ENCODE measurements at regions not wholly inside any gene's neighbourhood (a gene's known extent, or its start where the extent isn't known, plus 50 kb on each side); places are given as distances from the start of the nearest gene placed in this dataset.

DNA sequence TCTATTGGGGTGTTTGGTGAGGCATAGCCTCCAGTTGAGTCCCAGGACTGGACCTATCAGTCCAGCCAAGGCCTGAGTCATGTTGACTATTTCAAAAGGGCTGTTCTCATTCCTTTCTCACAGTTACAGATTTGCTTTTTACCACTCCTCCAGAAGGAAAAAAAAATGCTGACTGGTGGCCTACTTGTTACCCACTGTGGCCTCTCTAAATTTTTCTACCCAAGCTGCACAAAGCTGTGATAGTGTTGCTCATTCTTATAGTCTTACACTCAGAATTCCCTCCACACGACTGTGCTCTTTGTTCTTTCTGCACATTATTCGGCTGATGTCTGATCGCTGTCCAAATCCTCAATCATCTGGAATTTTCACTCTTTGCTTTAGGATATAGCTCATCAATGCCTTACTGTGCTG, 1142.2 kb downstream of the IGSF11 start:
- peak; percentile 77 for DNase-seq (ENCODE audit: low spot score)

DNA sequence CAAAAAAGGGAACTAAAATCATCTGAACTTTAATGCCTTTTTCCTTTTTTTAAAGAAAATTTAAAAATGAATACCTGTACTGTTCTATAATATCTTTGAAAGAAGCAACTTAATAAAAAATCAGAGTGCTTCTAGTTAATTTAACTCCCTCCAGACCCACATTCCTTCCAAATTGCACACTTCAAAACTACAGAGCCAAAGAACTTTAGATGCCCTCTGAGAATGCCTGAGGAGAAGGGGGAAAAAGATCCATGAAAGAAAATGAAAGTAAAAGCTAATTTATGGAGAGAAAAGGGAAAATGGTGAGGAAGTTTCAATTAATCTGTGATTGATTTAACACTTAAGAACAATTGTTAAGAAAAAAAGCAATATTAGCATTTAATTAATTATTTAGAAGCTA, 1141.6 kb downstream of the IGSF11 start:
- DNase-seq (ENCODE audit: low spot score), result peak; percentile 31

DNA sequence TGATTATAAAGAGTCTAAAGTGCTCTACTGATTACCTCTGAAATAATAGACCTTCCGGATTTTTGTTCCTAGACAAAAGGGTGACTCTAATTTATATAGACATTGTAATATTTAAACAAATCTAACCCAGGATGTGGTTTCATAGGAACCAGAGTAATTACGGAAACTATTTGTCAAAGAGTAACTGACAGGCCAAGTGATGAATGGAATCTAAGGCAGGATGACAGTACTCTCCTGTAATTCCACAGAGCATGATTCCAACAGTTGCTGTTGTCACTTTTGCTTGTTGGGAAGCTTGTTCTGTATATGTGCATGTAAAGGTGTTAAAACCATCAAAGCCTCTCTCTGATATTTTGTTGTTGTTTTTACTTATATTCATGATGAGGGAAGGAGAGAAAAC, 1141.0 kb downstream of the IGSF11 start:
- DNase-seq (ENCODE audit: low spot score), result no peak

DNA sequence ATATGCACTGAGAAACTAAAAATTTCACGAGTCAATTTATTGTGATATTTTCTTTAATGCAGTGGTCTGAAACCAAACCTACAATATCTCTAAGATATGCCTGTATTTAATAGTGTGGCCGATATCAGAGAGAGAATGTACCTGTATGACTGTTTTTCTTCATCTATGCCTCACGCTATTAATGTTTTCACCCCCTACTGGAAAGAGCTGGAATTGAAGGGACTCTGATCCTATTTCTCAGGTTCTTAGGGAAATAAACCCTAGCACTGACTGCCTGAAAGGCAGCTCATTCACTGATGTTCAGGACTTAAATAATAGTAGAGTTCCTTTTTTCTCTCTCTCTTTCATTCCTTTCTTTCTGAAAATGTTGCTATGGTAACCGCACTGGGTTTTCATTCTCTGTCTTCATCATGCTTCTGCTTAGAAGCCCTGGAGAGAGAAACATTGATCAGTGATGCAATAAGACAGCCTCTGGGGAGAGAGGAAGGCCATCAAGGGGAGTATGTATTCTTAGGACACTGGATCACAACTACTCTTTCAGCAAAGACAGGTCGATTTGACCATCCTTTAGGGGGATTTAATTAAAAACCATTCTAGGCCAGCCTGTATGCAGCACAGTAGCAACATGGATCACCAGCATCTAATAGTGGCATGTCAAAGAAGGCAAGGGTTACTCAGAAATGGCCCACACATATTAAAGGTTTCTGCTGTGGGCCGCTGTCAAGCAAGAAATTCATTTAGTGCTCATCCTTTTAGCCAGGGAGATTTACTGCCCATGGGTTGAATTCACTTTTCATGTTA, 1135.7 kb downstream of the IGSF11 start:
- no peak for DNase-seq (ENCODE audit: low spot score)

DNA sequence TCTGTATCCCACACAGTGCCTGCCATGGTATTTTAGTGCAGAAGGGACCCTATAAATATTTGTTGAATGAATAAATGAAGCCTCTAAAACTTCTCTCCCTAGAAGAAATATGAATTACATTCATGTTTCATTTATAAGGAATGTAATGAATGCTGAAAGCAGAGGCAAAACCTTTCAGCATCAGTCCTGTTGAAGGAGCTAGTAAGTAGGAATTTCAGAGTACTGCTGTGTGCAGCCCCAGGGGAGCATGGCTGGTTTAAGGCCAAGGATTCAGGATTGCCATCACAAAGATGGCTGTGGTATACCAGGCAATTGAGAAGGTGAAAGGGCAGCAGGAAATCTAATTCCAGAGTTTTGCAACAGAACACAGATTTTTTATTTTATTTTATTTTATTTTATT, 1131.4 kb downstream of the IGSF11 start:
- DNase-seq (ENCODE audit: low spot score), result peak; percentile 85

DNA sequence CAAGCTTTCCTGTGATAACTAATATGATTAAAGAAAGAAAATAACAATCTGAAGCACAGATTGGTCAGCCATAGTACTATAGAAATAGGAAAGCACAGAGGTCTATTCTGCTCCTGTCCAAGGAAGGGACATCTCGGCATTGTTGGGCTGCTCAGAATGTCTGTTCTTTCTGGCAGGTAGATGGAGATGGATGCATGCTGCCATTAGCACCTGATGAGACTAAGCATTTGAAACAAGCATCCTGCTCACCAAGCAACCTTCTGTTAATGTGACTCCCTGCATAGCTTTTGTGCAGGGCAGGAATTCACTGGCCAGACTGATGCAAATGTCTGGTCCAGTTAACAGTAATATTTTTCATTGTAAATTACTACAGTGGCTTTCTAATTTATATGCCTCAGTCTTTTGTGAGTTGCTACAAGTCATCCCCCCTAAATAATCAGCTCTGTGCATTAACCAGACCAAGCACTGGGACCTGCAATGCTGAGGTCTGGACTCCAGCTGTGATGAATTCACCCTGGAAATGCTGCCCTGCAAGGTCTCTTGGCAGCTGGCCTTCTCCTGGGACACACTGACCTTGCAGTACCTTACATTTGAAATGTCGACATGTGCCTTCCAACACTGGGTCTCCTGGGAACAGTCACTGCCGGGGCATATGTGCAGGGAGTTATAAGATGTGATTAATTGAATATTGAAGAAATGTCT, 1123.7 kb downstream of the IGSF11 start:
- DNase-seq (ENCODE audit: low spot score), result no peak

DNA sequence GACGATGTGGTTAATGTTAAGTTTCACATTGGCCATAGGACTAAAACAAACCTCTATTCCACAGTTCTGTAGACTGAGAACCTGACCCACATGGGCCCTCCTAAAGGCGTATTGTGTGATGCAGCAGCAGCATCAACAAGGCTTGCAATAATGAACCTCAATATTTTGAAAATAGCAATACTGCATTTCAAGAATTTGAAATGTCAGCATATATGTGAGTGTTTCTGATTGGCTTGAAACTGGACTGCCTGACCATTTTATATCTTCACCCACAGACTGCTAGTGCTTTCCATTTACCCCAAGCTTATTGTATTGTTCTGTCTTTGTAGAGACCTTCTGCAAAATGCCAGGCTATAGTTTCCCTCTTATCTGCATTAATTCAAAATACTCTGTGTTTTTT, 1122.3 kb downstream of the IGSF11 start:
- no peak for DNase-seq (ENCODE audit: low spot score)

DNA sequence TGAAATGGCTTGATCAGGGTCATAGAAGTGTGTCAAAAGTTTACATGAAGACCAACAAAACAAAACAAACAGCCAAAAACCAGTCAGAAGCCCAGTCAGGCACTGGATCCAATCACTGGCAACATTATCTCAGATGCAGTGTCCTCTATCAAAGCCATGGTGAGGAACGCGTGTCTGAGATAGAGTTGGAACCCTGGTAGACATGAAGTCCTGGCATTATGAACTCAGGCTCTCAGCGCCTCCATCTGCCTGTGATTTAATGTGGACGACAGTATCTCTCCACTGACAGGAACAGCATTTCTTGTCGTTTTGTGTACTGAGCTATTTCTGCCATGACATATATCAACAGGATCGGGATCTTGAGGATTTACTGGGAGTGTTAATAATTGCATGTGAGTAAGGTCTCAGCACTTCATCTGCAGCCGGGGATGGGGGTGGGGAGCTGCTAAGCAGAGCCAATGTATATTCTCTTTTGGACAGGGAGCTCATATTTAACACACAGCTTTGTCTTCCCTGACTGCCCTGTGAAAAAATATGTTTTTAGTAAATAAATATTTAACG, 1120.0 kb downstream of the IGSF11 start:
- no peak for DNase-seq (ENCODE audit: low spot score)

DNA sequence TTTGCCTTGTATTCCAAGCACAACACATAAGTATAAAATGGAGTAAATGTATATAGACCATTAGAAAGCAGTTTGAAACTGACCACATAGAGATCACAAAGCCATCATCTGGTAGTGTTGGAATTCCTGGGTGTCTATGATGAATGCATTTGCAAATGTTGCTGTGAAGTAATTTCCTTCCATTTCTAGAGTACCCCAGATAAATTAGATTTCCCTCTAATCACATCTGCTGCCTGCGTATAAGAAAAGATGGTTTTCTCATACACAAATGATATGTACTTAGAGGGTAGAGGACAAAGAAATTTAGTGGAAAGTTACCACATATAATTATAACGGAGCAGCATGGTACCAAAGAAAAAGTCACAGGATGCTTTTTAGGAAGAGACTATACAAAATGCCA, 1117.8 kb downstream of the IGSF11 start:
- no peak for DNase-seq (ENCODE audit: low spot score)

DNA sequence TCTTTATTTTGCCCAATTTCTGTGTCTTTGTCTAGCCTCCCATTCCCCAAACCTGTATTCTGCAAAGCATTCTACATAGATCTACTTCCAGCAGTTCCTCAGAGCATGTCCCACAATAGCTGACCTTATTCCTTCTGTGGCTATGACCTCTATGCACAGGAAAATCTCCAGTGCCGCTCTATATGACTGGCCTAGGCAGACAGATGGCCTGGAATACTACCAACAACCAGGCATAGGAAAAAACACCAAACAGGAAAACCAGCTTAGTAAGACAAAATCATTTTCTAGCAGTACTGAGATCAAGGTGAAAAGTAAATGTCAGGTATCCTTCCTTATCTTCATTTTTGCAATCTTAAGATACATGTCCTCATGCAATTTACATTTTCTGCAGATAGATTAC, 1115.0 kb downstream of the IGSF11 start:
- no peak for DNase-seq (ENCODE audit: low spot score)

DNA sequence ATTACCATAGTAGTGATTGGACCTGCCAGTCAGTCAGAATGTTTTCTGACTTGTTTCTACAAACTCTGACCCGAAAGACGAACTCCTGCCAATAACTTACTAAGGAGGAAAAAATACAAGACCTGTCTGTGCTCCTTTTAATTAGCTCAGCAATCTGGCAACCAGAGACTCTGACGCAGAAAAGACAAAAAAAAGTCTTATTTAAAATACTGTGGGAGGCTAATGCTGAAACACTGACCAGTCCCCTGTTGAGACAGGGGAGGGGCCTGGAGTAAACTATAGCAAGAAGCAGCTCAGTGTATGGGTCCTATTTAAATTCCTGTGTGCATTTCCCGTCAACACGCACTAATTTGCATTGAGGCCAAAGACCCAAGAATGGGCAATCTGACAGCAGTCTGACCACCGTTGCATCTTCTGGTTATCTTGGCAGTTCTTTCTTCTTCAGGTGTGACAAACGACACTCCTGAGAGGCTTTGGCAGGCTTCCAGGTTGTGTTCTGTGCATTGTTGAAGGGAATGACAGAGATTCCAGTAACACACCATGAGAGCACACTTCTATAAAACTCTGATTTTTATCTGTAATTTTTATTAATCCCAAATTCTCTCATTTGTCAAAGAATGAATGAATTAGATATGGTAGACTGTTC, 1114.3 kb downstream of the IGSF11 start:
- no peak for DNase-seq (ENCODE audit: low spot score)

DNA sequence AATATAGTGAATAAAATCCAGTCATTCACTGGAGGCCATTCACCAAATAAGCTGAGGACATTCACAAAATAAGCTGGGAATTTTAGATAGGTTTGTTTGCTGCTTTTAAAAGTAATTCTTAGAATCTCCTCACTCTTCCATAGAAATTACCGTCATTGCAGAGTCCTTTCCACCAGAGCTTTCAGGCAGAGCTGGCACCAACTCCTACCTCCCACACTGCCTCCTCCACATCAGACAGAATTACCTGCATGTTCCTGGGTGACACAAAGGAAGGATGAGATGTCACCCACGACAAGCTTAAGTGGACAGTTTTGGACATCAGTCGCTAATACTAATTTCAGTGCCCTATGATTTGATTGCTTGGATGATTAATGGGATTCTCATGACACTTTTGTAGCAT, 1113.2 kb downstream of the IGSF11 start:
- no peak for DNase-seq (ENCODE audit: low spot score)

DNA sequence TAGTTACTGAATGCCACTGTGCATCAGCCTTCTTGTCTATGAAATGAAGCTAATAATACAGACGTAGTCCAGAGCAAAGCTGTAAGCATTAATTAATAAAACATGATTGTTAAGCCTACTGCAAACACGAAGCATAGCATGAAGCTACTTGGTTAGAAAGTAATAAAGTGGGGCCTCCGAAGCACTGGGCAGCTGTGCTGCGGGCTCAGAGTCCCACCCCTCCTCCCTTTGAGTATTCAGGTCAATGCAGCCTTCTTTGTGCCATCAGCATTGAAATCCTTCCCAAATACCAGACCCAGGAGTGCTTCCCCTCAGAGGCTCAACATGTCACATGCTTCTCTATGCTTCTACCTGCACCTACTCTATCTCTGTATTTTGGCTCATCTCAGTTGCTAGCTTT, 1112.6 kb downstream of the IGSF11 start:
- no peak for DNase-seq (ENCODE audit: low spot score)

DNA sequence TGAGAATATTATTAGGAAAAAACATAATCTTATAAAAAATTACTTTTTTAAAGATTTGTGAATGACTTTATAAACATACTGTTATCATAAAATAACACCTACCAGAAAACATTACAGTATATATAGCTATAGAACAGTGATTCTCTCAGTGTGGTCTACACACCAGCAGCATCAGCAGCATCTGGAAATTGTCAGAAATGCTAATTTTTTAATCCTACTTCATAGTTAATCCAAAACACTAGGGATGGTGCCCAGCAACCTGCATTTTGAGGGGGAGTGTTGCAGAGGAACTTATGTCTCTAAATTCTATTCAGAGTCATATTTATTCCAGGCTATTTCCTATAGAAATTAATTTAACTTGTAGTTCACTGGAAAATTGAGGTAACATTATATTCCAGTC, 1107.8 kb downstream of the IGSF11 start:
- no peak for DNase-seq (ENCODE audit: low spot score)

DNA sequence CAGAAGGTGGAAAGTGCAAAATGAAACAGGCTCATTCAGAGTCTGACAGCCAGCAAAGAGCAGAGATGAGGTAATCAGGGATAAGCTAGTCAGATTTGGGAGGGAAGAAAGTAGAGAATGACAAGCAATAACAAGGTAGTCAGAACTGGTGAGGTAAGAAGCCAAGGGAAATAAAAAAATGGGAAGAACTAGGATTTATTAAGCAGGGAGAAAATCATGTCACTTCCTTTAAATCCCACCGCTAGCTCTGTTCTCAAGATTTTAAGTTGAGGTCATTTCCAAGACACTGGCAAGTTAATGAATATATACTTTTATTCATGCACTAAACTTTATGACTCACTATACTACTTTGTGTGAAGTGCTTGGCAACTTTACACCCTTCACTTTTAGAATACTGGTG, 1106.8 kb downstream of the IGSF11 start:
- no peak for DNase-seq (ENCODE audit: low spot score)

DNA sequence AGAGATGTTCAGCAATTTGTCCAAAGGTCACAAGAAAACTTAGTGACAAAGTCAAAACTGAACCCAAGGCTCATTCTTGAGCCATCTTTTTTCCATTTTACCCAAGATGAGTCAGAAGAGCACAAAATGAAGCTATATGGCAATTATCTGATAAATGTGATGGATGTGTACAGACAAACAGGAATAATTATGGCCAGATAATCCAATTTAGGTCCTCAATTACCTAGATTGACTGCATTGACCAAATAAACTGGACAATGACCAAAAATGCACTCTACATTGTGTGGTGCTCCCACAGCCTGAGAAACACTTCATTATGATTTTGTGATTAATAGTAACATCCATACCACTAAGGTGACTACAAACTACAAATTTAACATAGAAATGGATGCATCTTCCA, 1105.8 kb downstream of the IGSF11 start:
- DNase-seq (ENCODE audit: low spot score), result no peak

DNA sequence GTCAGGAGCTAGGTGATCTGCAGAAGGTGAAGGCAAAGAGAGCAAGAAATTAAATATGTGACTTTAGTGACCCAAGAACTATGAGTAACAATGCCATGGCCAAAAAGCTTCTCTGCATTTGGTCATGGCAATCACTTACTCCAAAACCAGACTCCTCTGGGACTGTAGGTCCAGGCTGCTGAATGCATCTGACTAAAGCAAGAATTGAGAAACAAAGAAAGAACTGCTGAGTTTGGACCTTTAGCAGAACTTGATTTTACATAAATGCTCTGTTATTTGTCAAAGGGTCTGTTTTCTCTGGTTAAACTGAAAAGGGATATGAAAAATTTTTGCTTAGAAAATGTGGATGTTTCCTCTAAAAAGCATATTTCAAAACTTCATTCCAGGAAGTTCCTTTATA, 1102.2 kb downstream of the IGSF11 start:
- no peak for DNase-seq (ENCODE audit: low spot score)

DNA sequence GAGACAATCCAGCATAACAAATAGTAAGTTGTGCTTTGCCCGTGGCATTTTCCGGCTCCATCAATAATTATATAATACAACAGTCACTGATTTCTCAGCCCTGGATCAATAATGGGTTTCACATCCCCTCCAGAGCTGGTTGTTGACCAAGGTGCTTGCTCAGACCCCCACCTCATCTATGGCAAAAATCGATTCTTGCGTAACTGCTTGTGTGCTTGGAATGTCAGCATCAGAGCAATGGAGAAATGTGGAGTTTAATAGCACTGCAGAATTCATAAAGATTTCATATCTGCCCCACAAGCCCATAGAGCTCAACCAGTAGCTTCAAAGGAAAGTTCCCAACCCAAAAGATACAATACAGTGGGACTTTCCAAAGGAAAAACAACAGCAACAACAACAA, 1098.5 kb downstream of the IGSF11 start:
- DNase-seq (ENCODE audit: low spot score), result no peak

DNA sequence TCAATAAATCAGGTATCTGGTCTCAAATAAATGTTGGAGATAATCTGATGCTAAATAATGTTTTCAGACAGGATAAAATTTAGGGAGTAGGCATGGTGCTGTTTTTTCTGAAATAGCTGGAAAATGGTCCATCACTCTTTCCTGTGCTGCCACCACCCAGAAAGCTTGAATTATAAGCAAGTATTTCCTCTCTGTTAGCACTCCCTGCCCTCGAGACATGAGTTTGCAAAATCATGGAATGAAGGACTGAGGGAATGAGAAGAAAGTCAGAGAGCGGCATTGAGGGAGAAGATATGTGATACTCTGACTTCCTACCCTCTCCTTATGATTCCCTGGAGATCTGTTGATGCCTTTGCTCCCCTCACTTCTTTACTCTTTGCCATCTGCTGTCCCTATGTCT, 1095.7 kb downstream of the IGSF11 start:
- no peak for DNase-seq (ENCODE audit: low spot score)

DNA sequence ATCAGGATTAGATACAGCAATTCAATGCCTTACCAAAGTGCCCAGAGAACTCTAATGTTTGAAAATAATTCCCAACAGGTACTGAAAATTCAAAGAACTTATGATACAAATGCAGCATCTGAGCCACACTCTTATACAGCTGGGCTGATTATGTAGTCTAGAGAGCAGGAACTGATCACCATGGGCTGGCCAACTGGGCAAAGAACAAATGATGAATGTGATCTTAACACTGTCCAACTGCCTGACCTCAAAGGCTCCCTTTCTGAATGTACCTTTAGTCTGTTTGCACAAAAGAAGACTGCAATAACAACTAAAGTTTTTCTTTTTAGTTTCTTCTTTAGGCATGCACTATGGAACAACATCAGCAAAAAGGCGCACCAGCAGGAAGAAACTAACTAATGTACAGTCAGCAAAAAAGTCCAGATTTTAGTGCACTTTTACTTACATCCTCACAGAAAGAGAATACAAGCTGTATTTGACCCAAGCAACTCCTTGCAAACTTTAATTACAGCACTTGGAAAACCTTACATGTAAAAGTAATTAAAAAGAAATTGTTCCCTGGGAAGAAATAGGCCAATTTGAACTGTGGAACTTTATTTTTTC, 1095.1 kb downstream of the IGSF11 start:
- DNase-seq (ENCODE audit: low spot score), result no peak

DNA sequence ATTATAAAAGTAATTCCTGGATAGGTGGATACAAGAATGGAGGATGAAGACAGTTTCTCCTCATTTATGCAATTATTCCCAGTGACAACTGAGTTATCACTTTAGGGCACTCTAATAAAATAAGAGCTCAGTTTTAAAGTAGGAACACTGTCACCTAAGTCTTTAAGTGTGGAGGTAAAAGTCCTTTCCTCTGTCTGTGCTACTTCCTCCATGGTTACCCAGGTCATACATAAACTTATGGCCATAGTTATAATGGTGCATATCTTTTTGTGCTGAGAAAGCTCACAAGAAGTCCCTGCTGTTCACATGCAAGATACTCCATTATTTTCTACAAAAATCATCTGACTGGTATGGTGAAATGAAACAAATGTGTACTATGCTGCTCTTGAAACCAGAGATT, 1093.6 kb downstream of the IGSF11 start:
- DNase-seq (ENCODE audit: low spot score), result no peak

DNA sequence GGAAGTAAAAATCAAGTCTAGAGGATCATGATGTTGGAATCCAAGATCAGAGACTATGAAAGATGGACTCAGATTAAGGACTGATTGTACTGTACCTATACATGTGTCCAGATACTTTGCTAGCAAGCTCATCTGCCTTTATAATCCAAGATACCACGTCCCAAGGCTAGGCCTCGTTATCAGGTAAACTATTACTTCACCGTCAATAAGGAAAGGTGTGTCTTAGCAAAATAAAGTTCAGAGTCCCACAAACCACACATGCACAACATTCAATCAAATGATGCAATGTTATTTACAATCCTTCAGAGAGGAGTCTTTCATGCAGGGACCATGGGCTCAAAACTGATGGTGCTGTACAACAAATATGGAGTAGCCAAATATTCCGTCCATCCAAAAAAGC, 1092.9 kb downstream of the IGSF11 start:
- DNase-seq (ENCODE audit: low spot score), result no peak

DNA sequence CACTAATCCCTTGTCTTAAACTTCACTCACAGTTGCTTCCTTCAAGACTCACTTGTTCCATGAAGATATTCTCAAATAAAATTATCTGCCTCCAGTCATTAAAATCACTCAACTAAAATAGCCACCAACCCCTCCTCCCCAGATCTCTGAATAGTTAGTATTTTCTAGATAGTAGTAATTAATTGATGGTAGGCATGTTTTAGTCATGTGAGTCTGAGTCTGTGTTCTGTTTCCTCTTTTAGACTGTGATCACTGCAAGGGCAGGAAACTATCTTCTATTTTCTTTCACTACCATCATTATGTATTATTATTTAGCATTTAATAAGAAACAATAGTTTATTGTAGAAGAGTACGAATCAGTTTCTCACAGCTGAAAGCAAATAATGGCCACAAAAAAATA, 1080.5 kb downstream of the IGSF11 start:
- no peak for DNase-seq (ENCODE audit: low spot score)

All from AG20443 (cell line).